Lung (tissue), 11 donors: ENCODE measurements at regions not wholly inside any gene's neighbourhood (a gene's known extent, or its start where the extent isn't known, plus 50 kb on each side); places are given as distances from the start of the nearest gene placed in this dataset.

Experiments
- ATAC-seq: fragments of 200-7000 bp; cut with Tn5 transposase; one replicate; pipeline ENCODE4 v1.9.1; 2020; ENCODE audit warnings: moderate number of reproducible peaks; ENCODE audit not compliant: insufficient read depth, low FRiP score
- DNase-seq, 3 donors: peaks; one replicate each; pipeline ENCODE4 v3.0.0-alpha.2; 2013 to 2017
- H3K27ac ChIP-seq, 2 donors: one replicate each; pipeline ENCODE4 v1.5.1; 2013; ENCODE audit warnings: mild to moderate bottlenecking in 2 of 2, moderate library complexity in 2 of 2, control low read depth in 1 of 2, inconsistent platforms in 1 of 2, low read depth in 1 of 2, low read length in 1 of 2
- H3K27me3 ChIP-seq, 3 donors: one replicate each; pipeline ENCODE4 v1.5.1; 2013; ENCODE audit warnings: low read length in 2 of 3; ENCODE audit not compliant: control insufficient read depth in 3 of 3, insufficient read depth in 3 of 3
- H3K36me3 ChIP-seq, 4 donors: one replicate each; pipeline ENCODE4 v1.5.1; 2013; ENCODE audit warnings: low read length in 4 of 4, mild to moderate bottlenecking in 1 of 4, moderate library complexity in 1 of 4; ENCODE audit not compliant: control insufficient read depth in 4 of 4, insufficient read depth in 4 of 4
- H3K4me1 ChIP-seq, 5 donors: one replicate each; pipeline ENCODE4 v1.5.1; 2013; ENCODE audit warnings: low read length in 5 of 5, mild to moderate bottlenecking in 2 of 5, moderate library complexity in 1 of 5; ENCODE audit not compliant: control insufficient read depth in 5 of 5, insufficient read depth in 5 of 5
- H3K4me3 ChIP-seq: one replicate; pipeline ENCODE4 v1.5.1; 2013; ENCODE audit warnings: mild to moderate bottlenecking, control low read depth, moderate library complexity
- H3K9ac ChIP-seq, 2 donors: one replicate each; pipeline ENCODE4 v1.5.1; 2013; ENCODE audit warnings: low read length in 2 of 2, control low read depth in 1 of 2; ENCODE audit not compliant: insufficient read depth in 1 of 2
- H3K9me3 ChIP-seq, 4 donors: one replicate each; pipeline ENCODE4 v1.5.1; 2013; ENCODE audit warnings: low read length in 3 of 4, mild to moderate bottlenecking in 1 of 4, moderate library complexity in 1 of 4; ENCODE audit not compliant: control insufficient read depth in 4 of 4, insufficient read depth in 3 of 4
- WGBS, 2 donors: extraction: QIAGEN DNeasy Blood & Tissue Kit; methylation state at CpG; one replicate each; pipeline ENCODE4 v1.1.7; 2013; 5-methylcytosine and 5-hydroxymethylcytosine counted together
- TF ChIP-seq, protein P1 (sequence below): IDR thresholded peaks from 2 replicates; pipeline ENCODE4 v1.5.1; 2012; ENCODE audit warnings: mild to moderate bottlenecking; ENCODE audit errors: control extremely low read depth, extremely low read depth
- donor health status: control.
- donor health status: control.
- donor health status: Bipolar disorder and iron deficiency.
- donor health status: healthy.
- donor health status: DM: yes; HTN: yes; CAD: no.

DNA sequence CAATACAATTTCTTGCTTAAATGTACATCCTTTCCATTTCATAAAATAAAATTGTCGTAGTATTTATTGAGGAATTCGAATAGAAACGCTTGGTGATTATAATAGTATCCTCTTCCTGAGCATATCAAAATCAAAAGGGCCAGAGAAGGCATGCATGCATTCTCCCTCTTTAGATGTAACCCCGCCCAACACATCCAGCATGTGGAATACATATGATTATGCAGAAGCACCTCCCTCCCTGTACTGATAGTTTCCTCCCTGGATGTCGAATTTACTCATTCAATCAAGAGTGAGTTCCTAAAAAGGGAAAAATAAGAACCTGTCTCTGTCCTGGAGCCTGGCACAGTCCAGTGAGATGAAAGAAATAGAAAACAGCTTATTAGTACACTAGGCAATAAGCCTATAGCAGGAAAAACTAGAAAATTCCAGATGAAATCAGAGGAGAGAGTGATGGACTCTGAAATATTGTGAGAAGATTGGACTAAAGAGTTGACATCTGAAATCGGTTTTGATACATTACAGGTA lies 262.9 kb downstream of the RDH14 start:
- 78 to 84% methylated on average over 6 of the region's 6 CpGs for WGBS, 2 donors
- TF ChIP-seq, protein P1, sequence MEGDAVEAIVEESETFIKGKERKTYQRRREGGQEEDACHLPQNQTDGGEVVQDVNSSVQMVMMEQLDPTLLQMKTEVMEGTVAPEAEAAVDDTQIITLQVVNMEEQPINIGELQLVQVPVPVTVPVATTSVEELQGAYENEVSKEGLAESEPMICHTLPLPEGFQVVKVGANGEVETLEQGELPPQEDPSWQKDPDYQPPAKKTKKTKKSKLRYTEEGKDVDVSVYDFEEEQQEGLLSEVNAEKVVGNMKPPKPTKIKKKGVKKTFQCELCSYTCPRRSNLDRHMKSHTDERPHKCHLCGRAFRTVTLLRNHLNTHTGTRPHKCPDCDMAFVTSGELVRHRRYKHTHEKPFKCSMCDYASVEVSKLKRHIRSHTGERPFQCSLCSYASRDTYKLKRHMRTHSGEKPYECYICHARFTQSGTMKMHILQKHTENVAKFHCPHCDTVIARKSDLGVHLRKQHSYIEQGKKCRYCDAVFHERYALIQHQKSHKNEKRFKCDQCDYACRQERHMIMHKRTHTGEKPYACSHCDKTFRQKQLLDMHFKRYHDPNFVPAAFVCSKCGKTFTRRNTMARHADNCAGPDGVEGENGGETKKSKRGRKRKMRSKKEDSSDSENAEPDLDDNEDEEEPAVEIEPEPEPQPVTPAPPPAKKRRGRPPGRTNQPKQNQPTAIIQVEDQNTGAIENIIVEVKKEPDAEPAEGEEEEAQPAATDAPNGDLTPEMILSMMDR = no peak
- no peak for DNase-seq

DNA sequence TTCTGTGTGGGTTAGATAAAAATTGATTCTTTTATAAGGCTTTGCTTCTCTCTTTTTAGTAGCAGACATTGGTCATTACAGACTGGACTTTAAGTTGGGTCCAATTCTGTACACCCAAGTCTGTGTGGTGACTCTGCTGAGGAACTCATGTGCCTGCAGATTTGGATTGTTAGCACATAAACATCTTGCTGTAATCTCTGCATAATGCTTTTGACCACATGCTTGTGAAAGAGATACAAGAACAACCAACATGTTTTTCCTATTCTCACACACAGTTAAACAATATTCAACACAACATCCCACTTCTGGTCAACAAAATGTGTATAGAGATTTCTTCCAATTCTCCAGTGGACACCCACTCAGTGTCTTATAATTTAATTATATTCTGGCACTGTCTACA lies 270.1 kb downstream of the RDH14 start:
- no peak overlapping the region for H3K4me3 ChIP-seq
- no peak for DNase-seq
- TF ChIP-seq, protein P1 = no peak
- no peaks in the 10 kb centered on the region for H3K9me3 ChIP-seq
- H3K9ac ChIP-seq = no peak overlapping the region
- H3K36me3 ChIP-seq = no peaks in the 10 kb centered on the region
- H3K27me3 ChIP-seq = no peaks in the 10 kb centered on the region
- H3K27ac ChIP-seq = no peak overlapping the region
- H3K4me1 ChIP-seq = peaks cover 0 to 18% (median 0%) of the 10 kb centered on the region in 5 donors
- no peak for ATAC-seq

More for the DNA sequence above, 262.9 kb downstream of the RDH14 start:
- Histone ChIP-seq H3K27ac (no peak overlapping the region), H3K4me1 (peaks cover 0 to 29% (median 3%) of the 10 kb centered on the region in 5 donors), H3K27me3 (no peaks in the 10 kb centered on the region), H3K4me3 (no peak overlapping the region), H3K36me3 (no peaks in the 10 kb centered on the region), H3K9me3 (no peaks in the 10 kb centered on the region), H3K9ac (no peak overlapping the region)
- no peak for ATAC-seq

DNA sequence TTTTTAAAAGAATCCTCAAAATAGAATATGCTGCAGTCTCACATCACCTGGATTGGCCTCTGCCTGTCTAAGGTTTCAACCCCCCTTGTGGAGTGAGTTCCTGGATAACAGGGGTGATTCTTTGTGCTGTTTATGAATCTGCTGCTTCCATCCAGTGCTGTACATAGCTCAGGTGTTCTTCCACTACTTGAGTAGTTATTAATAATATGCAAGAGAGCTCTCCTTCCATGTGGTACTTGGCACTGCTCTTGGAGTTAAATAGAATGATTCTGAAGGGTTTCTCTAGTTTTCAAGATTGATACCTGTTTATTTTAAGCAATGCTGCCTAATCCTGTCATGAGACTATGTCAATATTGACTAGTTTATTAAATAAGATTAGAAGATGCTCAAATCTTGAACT lies 273.6 kb downstream of the RDH14 start:
- TF ChIP-seq, protein P1 = no peak
- ATAC-seq = no peak

DNA sequence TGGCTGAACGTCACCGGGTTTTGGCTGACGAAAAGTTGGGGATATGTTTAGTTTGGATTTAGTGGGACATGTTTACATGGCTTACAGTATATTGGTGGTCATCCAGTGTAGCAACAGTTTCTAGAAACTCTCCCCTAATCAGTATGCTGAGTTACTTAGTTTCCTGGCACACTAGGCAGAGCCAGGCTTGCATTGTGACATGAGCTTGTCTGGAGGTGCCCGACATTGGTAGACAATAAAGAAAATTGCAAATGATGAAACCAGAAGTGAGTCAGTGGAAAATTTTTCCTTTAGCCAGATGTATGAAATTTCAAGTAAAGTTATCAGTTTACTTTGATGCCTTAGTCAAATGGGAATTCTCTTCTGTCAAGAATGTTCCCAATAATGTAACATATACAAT lies 276.1 kb downstream of the RDH14 start:
- 92% methylated on average over 4 of the region's 4 CpGs for WGBS, 2 donors
- ATAC-seq = no peak
- no peak overlapping the region for H3K9ac ChIP-seq

More for the DNA sequence above, 273.6 kb downstream of the RDH14 start:
- Histone ChIP-seq H3K27me3 (no peaks in the 10 kb centered on the region), H3K27ac (no peak overlapping the region), H3K9me3 (no peaks in the 10 kb centered on the region), H3K36me3 (no peaks in the 10 kb centered on the region), H3K4me1 (peaks cover 0 to 11% (median 0%) of the 10 kb centered on the region in 5 donors), H3K9ac (no peak overlapping the region), H3K4me3 (no peak overlapping the region)
- DNase-seq = no peak

More for the DNA sequence above, 276.1 kb downstream of the RDH14 start:
- no peaks in the 10 kb centered on the region for H3K9me3 ChIP-seq
- H3K4me1 ChIP-seq = peaks cover 0 to 11% (median 0%) of the 10 kb centered on the region in 5 donors
- no peak for DNase-seq
- H3K27ac ChIP-seq = no peak overlapping the region
- no peaks in the 10 kb centered on the region for H3K36me3 ChIP-seq
- H3K4me3 ChIP-seq = no peak overlapping the region
- H3K27me3 ChIP-seq = no peaks in the 10 kb centered on the region
- TF ChIP-seq, protein P1 = no peak
